ENCODE measurements at regions not wholly inside any gene's neighbourhood (a gene's known extent, or its start where the extent isn't known, plus 50 kb on each side); places are given as distances from the start of the nearest gene placed in this dataset.

GRCh38 chr15:100731267-100732152, 129.1 kb downstream of the ASB7 start (continued):
- TF ChIP-seq GMEB1 (CRISPR knock-in tag; IDR thresholded peaks at IDR 0.05) (no peak), BRCA1 (IDR thresholded peaks at IDR 0.05) (no peak), BRCA1 (CRISPR knock-in tag; IDR thresholded peaks at IDR 0.05) (no peak), ZFP36 (IDR thresholded peaks at IDR 0.05; ENCODE audit: low read depth, low read length, partially characterized antibody) (peak; percentile 83), NCOA4 (IDR thresholded peaks at IDR 0.05; ENCODE audit: partially characterized antibody) (no peak)

DNA sequence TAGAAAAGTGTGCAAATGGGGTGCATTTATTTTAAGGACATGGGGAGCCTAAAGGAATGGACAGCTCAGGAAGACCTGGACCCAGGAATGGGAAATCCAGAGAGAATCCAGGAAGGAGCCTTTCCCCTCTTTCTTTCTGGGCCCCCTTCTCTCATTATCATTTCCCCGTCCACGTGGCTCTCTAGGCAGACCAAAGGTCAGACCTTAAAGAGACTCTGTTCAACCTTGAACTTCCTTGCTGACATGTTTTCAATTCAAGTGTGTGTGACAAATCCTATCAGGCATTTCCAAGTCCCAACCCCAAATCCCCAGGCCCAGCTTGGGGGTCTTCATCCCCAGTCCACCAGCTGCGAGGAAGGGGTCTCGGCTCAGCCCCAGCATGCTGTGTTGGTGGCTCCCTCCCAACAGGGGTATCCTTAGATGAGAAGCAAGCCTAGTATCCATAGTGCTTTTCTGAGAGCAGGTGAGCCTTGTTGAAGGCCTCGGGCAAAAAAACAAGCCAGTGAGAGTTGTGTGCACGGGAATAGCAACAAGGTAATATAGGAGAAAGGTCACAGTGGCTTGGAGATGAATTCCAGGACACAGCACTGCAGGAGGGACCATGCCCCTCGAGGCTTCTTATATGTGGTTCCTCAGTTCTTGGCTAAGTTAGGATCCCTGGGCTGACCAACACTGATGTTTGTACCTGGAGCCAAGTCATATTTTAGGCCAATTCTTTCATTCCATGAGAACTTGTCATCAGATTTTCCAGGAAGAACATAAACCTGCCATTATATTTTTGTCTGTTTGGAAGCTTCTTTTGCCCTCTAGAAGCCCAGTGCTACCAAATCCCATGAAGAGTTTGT, 130.0 kb downstream of the ASB7 start:
- no TSS peak for BruUV-seq (replicated peaks)
- Histone ChIP-seq H3K9ac (ENCODE audit: insufficient read depth in 1 of 2, low read depth in 2 of 2, low read length in 2 of 2) (no peak overlapping the region), H2AFZ (ENCODE audit: low read depth, low read length) (no peak overlapping the region), H3K79me2 (ENCODE audit: control insufficient read depth, insufficient read depth, low read length) (no peaks in the 10 kb centered on the region), H3K9me1 (ENCODE audit: control insufficient read depth, insufficient read depth, low read length) (no peaks in the 10 kb centered on the region), H3K36me3 (ENCODE audit: control insufficient read depth, insufficient read depth, low read length) (no peaks in the 10 kb centered on the region), H3K4me3 (no peak overlapping the region), H3K9me3 (replicated peaks; ENCODE audit: control insufficient read depth, insufficient read depth, low read depth, low read length) (no peaks in the 10 kb centered on the region), H3K4me1 (replicated peaks in 1 of 2; ENCODE audit: control insufficient read depth in 2 of 2, insufficient read depth in 2 of 2, low read length in 2 of 2) (no peaks in the 10 kb centered on the region), H3K4me2 (ENCODE audit: insufficient read depth, low read length) (no peak overlapping the region), H4K20me1 (replicated peaks; ENCODE audit: control insufficient read depth, insufficient read depth, low read length) (0 out of 2 replicates have a peak, but pooled peaks cover 3% of the 10 kb centered on the region), H3K27me3 (ENCODE audit: control insufficient read depth in 2 of 2, insufficient read depth in 2 of 2, low read length in 2 of 2) (peaks cover 3 to 56% of the 10 kb centered on the region in 2 experiments; a peak in 3 of 5 replicates), H3K27ac (ENCODE audit: extremely low read depth, low read depth, low read length) (no peak overlapping the region)
- intact Hi-C loops (cut with micrococcal nuclease) (no loop called here), in situ Hi-C loops (cut with MboI) (no loop called here)
- CTCF ChIA-PET (ENCODE audit: low intra/inter-chr PET ratio), result no interaction called here
- 2% methylated on average over 7 of the region's 7 CpGs for WGBS (ENCODE audit: insufficient coverage, low coverage, missing lambda C conversion rate)
- POLR2A ChIA-PET, result no interaction called here
- DNase-seq (ENCODE audit: extremely low read depth in 1 of 4, low spot score in 3 of 4) (peak in 1 of 4 experiments; percentile 2), FAIRE-seq (no peak), ATAC-seq (no peak)
- TF ChIP-seq TRIM28 (IDR thresholded peaks at IDR 0.05), result no peak
- no peak for TF ChIP-seq IFI16 (CRISPR knock-in tag; IDR thresholded peaks at IDR 0.05)
- TF ChIP-seq ZNF76 (CRISPR knock-in tag; IDR thresholded peaks at IDR 0.05; ENCODE audit: borderline replicate concordance), result no peak
- TF ChIP-seq IRF2 (CRISPR knock-in tag; IDR thresholded peaks at IDR 0.05), result no peak
- TF ChIP-seq ZBTB34 (CRISPR knock-in tag; IDR thresholded peaks at IDR 0.05), result no peak
- no peak for TF ChIP-seq ZHX1 (conservative IDR thresholded peaks at IDR 0.05; ENCODE audit: low read length)
- TF ChIP-seq GATA2 (CRISPR knock-in tag; IDR thresholded peaks at IDR 0.05), result no peak

Data from K562 (cell line).